ENCODE measurements at regions not wholly inside any gene's neighbourhood (a gene's known extent, or its start where the extent isn't known, plus 50 kb on each side); places are given as distances from the start of the nearest gene placed in this dataset.
"Not testable (repeated sequence)": the region's sequence is repeated elsewhere in the genome, so short reads cannot be mapped to it uniquely, and the experiment has no call there.

- no peak for DNase-seq
Observed at GRCh38 chr14:41549821-41550607, 56.7 kb upstream of the LRFN5 start.

GRCh38 chr14:41549282-41549681 lies 57.4 kb upstream of the LRFN5 start:
- DNase-seq, result no peak

- no peak for DNase-seq
Observed at GRCh38 chr14:41548666-41549065, 58.0 kb upstream of the LRFN5 start.

GRCh38 chr14:41541333-41541732 lies 65.3 kb upstream of the LRFN5 start:
- DNase-seq, result no peak

- DNase-seq, result no peak
Observed at GRCh38 chr14:41532255-41532654, 74.4 kb upstream of the LRFN5 start.

GRCh38 chr14:41521891-41522290 lies 84.8 kb upstream of the LRFN5 start:
- DNase-seq, result no peak

- not testable (repeated sequence) for DNase-seq
Observed at GRCh38 chr14:41518030-41518429, 88.6 kb upstream of the LRFN5 start.

GRCh38 chr14:41506552-41506951 lies 100.1 kb upstream of the LRFN5 start:
- DNase-seq, result no peak

- no peak for DNase-seq
Observed at GRCh38 chr14:41505491-41505890, 101.2 kb upstream of the LRFN5 start.

GRCh38 chr14:41498959-41499358 lies 107.7 kb upstream of the LRFN5 start:
- no peak for DNase-seq

- no peak for DNase-seq
Observed at GRCh38 chr14:41490323-41490722, 116.4 kb upstream of the LRFN5 start.

GRCh38 chr14:41489315-41489972 lies 117.2 kb upstream of the LRFN5 start:
- DNase-seq, result no peak

GRCh38 chr14:41488401-41488800 lies 118.3 kb upstream of the LRFN5 start:
- no peak for DNase-seq

- DNase-seq, result no peak
Observed at GRCh38 chr14:41482861-41483260, 123.8 kb upstream of the LRFN5 start.

GRCh38 chr14:41476526-41476925 lies 130.2 kb upstream of the LRFN5 start:
- DNase-seq, result no peak

GRCh38 chr14:41461380-41461779 lies 145.3 kb upstream of the LRFN5 start:
- DNase-seq, result no peak

- no peak for DNase-seq
Observed at GRCh38 chr14:41457393-41457792, 149.3 kb upstream of the LRFN5 start.

GRCh38 chr14:41449066-41449465 lies 157.6 kb upstream of the LRFN5 start:
- no peak for DNase-seq

GRCh38 chr14:41446008-41446407 lies 160.7 kb upstream of the LRFN5 start:
- no peak for DNase-seq

- DNase-seq, result no peak
Observed at GRCh38 chr14:41423503-41423902, 183.2 kb upstream of the LRFN5 start.

GRCh38 chr14:41421308-41421707 lies 185.4 kb upstream of the LRFN5 start:
- not testable (repeated sequence) for DNase-seq

GRCh38 chr14:41419709-41420108 lies 187.0 kb upstream of the LRFN5 start:
- no peak for DNase-seq

- no peak for DNase-seq
Observed at GRCh38 chr14:41418851-41419250, 187.8 kb upstream of the LRFN5 start.

- no peak for DNase-seq
Observed at GRCh38 chr14:41409806-41410205, 196.9 kb upstream of the LRFN5 start.

- DNase-seq, result no peak
Observed at GRCh38 chr14:41404126-41404525, 202.6 kb upstream of the LRFN5 start.
